Glomerular visceral epithelial cell (primary cell): ENCODE measurements at regions not wholly inside any gene's neighbourhood (a gene's known extent, or its start where the extent isn't known, plus 50 kb on each side); places are given as distances from the start of the nearest gene placed in this dataset.
"Not testable (repeated sequence)": the region's sequence is repeated elsewhere in the genome, so short reads cannot be mapped to it uniquely, and the experiment has no call there.

Experiments
- DNase-seq: peaks from one replicate; pipeline ENCODE4 v3.0.0-alpha.2; 2016; ENCODE audit errors: extremely low spot score

DNA sequence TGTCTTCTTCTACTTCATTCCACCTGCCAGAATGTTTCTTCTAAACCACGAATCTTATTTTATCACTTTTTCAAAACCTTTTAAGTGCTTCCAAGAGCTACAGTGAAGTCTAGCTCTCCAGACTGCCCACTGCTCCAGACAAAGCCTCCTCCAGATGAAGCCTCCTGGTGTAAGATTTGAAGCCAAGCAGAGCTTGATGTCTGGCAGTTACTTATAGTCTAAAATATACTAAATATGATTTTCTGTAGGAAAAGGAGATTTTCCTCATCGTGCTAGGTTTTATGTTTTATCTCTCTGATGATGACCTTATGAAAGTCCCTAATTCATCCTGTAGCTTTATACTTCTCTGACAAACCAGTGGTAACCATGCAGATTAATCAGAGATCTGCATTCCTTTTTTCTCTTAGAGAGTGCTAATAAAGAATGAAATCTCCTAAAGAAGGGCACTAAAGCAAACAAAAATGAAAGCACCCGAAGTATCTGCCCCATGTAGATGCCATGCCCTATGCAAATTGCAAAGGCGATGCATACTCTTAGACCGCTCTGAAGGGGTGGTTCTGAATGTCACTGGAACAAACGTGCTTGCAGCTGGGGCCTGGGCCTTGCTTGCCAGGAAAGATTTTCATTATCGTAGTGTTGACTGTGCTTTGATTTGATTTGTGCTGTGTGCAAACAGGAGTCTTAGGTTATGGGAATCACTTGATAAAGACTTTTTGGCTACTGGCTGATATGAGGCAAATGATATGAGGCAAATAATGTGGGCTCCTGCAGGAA lies 314.2 kb downstream of the PID1 start:
- no peak for DNase-seq

DNA sequence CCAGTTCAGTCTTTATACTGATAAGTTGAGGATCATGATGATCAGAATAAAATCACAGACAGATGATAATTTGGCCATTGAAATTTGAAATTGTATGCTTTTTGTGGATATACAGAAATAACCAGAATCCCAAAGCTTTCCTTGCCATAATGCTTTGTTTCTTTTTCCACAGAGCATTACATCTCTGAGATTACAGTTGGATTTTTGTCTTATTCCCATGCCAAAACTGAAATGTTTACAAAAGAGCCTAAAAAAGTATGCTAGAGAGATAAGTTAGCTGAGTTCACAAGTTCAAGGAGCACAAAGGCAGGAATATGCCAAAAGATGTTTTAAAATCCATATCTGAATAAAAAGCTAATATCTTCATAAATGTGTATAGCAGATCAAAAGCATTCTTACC lies 321.3 kb downstream of the PID1 start:
- DNase-seq = no peak

DNA sequence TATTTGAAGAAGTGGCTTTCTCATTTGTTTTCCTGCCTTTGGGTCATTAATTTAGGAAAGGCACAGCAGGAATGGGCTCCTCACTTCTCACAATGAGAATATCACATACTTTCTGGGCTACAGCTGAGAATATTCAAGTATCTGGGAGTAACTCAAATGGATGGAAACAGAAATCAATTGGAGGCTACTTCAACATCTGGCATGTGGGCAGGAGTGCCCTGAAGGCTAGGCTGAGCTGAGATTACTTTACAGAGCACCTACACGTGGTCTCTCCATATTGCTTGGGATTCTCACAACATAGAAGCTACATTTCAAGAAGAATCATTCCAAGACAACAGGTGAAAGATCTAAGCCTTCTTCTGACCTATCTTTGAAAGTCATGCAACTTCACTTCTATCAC lies 325.4 kb downstream of the PID1 start:
- no peak for DNase-seq

DNA sequence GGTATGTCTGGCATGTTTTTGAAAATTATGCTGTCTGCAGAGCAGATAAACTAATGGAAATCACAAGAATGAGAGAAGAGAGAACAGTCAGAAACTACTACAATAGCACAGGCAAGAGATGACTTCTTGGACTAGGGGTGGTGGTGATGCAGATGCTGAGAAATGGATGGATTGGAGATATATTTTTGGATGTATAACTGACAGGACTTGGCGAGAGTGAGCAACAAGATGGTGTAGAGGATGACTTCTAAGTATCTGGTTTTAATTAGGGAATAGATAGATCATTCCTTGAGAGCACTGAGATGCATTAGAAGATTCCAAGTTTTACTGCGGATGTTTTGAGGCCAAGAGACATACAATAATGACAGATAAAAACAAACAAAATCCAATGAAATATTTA lies 328.2 kb downstream of the PID1 start:
- no peak for DNase-seq

DNA sequence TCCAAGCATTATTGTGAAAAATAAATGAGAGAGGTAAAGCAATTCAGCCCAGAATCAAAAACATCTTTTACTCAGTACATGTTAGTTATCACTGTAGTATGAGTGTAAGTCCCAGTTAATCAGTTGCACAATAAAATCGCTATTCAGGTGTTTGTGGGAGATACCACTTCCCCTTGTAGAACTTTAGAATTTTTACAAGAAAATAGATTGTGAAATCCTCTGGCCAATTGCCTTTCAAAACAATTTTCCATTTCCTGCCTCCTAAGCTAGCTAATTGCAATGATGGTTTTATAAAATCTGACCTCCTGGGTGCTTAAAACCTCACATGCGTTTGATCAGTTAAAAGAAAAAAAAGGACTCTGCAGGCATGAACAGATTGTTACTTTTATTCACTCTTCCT lies 332.5 kb downstream of the PID1 start:
- no peak for DNase-seq

DNA sequence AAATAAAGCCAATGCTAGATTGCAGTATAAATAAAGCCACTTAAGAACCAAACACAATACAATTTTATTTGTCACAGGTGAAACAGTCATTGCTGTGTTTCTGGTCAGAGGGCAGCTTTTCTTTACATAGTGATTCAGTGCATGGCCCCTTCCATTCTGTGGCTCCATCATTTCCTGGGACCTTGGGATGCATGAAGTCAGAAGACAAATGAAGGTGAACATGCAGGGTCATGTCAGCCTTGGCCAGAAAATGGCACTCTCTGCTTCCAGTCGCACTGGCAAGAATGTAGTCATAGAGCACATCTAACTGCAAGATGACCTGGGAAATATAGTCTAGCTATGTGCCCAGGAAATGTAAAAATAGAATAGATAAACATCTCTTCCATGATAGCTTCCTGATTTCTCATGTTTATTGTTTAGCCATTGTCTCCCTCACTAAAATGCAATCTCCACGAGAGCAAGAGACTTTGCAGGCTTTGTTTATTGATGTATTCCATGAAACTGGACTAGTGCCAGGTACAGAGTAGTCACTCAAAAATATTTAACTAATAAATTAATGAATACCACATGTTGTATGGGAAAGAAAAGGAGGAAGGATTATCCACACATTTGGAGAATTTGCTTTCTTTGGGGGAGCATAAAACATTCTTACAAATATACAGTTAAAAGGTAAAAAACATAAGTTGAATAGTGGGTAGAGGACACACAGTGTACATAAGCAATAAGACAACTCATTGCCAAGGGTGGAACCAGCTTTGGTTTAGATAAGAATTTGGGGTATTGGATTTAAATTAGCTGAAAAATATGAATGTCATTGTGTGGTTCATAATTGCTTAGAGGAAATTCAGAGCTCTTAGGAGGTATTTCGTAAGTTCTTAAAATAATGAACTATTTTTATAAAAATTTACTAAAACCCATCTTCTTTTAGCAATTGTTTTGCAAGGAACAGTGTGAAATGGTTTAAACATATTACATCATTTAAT lies 343.8 kb downstream of the PID1 start:
- DNase-seq = no peak

DNA sequence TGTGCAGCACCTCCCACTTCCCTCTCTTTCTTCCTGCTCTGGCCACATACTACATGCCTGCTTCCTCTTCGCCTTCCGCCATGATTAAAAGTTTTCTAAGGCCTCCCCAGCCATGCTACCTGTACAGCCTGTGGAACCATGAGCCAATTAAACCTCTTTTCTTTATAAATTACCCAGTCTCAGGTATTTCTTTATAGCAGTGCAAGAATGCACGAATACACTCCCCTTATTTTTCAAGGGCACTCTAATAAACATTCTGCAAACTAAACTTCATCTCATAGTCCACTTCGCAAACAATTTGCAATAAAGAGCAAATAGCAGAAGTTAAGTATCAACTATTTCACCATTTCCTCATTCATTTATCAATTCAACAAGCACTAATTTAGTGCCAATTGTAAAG lies 351.3 kb downstream of the PID1 start:
- no peak for DNase-seq

DNA sequence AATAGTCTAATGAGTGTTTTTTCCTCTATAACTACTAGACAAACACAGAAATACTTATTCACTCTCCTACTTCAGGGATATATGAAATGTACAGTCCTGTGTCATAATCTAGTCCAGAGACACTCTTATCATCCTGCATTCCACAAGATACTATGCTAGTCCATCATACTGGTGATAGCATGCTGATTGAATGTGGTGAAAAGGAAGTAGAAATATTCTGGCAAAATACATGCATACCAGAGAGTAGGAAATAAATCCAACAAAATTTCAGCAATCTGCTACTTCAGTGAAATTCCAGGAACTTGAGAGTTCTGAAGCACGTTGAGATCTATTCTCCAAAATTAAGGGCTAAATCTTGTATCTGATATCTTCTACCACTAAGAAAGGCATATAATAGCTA lies 353.9 kb downstream of the PID1 start:
- no peak for DNase-seq

DNA sequence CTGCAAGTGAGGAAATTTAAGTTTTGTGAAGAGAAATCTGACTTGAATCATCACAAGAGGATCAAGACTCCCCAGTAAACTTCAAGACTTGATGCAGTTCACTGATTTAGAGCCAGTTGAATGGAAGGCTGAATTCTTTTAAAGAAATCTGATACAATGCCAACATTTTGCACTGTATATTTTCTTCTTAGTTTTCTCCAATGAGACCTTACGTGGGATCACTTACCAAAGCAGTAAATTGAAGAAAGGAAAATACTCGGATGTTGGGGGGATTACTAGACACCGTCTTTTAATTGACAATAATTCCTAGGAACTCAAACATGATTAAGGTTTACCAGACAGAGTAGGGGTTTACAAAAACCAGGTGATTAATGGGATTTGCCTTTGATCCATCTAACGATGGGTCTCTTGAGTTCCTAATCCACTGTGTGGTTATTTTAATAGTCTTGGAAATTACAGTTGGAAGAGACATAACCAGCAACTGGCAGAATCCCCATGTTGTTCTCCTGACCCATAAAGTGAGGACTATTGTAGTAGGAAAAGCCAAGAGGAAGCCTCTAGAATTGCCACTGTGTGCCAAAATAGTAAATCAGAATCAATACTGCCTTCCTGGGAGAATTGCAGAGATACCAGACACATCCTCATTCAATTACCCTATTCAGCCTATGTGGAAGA lies 354.5 kb downstream of the PID1 start:
- DNase-seq = no peak

DNA sequence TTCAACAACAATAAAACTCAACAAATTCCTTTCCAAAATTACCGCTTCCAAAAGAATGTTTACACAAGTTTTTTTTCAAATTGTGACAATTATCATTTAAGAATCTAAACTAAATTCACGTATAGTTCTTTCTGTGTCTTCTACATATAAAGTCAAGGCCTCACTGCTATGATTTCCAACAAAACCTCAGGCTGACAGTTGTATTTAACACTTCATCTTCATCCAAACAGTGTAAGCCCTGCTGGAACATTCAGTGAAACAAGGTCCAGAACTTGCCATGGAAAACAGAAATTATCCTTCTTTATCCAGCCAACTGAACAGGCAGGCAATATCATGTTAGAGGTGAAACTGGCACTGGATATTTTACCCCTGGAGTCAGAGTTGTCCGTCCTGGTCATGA lies 357.9 kb downstream of the PID1 start:
- no peak for DNase-seq

DNA sequence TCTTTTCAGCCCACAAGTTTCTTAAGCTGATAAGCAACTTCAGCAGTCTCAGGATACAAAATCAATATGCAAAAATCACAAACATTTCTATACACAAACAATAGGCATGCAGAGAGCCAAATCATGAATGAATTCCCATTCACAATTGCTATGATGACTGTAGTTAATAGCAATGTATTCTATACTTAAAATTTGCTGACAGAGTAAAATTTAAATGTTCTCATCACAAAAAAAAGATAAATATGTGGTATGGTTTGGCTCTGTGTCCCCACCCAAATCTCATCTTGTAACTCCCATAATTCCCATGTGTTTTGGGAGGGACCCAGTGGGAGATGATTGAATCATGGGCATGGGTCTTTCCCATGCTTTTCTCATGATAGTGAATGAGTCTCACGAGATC lies 360.2 kb downstream of the PID1 start:
- not testable (repeated sequence) for DNase-seq

DNA sequence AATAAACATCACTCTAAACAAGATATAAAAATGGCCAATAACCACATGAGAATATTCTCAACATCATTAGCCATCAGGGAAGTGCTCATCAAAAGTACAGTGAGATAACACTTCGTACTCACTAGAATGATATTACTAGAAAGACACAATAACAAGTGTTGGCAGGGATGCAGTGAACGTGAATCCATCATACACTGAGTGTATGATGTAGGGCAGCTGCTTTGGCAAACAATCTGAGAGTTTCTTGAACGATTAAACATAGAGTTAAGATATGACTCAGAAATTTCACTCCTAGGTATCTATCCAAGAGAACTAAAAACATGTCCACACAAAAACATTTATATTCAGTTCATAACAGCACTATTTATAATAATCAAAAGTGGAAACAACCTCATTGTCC lies 368.9 kb downstream of the PID1 start:
- DNase-seq = no peak

DNA sequence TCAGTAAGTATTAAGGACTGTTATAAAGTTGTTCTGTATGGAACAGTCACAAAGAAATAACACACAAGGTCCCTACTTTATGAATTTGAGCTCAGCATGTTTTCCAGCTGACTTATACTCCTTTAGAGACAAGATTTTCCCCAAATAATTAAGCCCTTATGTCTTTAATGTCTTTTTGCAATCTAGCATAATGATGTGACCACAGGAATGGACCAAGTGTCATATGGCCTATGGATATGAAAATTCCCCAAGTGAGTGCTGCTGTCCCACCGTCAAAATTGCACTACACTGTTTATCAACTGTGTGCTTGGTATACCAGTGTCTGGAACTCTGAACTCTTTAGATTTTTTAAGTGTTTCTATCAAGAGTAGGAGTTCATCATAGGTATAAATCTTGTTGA lies 369.6 kb downstream of the PID1 start:
- no peak for DNase-seq

DNA sequence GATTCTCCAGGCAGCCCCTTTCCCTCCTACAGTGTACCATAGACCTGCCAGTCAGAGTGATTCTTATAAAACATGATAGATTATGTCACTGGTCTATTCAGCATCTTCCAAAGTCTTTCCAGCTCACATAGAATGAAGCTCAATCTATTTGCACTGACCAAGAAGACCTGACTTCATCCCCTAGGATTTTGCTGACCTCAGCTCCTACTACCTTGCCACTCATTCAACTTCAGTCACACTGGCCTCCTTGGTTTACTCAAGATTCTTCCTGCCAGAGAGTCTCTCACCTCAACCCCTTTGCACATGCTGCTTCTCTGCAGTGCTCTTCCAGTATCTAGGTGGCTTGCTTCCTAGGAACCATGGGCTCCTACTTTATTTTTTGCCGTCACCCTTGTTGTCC lies 392.9 kb downstream of the PID1 start:
- DNase-seq = no peak

DNA sequence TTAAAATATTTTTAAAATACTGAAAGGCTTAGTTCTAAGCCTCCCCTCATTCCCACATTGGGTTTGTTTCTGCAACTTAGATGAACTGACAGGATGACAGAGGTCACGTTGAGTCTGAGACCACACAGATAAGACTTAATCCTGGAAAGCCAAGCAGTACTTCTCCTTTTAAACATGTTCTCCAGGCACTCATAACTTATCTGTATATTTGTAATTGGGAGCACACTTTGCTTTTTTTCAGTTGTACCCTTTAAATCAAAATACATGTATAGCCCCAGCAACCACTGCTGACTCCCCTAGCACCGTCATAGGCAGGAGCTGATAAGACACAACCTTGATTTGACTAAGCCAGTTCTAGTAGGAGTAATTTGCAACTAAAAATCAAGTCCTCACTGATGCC lies 394.8 kb downstream of the PID1 start:
- DNase-seq = no peak

DNA sequence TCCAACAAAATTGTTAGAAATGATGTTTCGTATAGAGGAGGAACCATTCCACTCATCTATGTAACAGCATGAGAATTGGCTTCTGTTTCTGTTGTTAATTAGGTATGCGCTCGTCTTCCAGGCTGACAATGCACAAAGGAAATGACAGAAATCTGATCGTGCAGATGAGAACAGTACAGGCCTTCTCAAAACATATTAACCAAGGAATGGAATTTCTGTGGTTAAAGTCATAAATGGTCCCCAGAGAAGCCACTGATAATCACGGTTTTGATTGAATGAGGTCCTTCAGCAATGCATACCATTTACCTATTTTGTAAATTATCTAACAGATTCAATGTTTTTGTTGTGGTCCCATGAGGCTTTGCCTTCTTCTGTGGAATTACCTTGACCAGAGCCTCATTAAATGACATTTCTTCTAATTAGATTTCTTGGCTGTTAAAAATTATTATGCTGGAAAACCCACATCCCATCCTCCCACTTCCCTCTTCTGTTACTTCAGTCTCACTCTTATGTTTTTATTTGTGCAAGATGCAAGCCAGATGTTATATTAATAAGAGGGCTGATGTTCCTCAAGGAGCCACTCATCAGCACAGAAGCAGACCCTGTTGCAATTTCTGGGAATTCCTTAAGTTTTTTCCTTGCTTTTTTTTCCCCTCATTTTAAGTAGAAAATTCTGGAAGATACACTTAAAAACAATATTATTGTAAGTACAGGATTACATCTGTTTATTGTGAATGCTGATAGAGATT lies 395.8 kb downstream of the PID1 start:
- no peak for DNase-seq

DNA sequence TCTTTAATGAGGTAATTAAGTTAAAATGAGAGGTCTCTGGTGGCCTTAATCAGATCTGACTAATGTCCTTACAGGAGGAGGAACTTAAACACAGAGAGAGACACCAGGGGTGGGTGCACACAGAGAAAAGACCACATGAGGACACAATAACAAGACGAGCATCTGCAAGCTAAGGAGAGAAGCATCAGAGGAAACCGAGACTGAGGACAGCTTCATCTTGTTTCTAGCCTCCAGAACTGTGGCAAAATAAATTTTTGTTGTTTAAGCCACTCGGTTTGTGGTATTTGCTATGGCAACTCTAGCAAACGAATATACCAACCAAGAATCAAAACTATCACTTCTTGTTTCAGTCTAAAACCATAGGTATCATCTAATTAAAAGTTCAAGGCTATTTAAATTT lies 400.1 kb downstream of the PID1 start:
- no peak for DNase-seq

DNA sequence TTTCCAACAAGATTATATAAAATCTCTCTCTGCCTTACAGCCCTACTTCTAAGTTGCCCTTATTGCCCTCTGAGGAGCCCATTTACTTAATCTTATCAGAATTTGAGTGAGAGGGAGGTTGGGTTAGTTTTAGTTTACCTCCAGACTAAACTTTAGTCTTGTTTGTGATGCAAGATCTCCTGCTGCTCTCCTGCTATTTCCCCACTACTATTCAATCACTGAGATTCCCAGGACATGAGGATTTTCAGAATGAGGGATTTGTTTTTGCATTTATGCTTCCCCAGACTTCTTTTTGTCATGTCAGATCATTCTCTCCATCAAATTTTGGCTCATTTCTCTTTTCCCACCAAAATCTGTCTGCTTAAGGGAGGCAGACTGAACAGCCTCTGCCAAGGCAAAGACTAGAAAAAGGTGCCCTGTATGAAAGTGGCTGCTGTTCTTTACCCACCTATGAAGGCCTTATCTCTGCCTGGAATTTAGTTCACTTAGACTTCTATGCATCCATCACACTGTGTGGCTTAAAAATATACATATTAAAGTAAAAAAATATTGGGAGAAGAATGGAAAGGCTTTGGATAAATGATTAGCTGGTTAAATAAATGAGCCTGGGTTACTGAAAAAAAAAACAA lies 401.3 kb downstream of the PID1 start:
- no peak for DNase-seq

DNA sequence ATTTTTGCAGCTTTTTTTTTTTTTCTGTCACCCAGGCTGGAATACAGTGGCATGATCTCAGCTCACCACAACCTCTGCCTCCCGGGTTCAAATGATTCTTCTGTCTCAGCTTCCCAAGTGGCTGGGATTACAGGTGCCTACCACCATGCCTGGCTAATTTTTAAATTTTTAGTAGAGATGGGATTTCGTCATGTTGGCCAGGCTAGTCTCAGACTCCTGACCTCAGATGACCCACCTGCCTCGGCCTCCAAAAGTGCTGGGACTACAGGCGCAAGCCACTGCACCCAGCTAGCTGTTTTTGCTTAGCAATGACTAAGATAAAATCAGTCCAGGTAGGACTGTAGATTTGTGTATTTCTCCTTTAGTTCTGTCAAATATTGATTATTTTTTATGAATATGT lies 403.7 kb downstream of the PID1 start:
- DNase-seq = no peak

DNA sequence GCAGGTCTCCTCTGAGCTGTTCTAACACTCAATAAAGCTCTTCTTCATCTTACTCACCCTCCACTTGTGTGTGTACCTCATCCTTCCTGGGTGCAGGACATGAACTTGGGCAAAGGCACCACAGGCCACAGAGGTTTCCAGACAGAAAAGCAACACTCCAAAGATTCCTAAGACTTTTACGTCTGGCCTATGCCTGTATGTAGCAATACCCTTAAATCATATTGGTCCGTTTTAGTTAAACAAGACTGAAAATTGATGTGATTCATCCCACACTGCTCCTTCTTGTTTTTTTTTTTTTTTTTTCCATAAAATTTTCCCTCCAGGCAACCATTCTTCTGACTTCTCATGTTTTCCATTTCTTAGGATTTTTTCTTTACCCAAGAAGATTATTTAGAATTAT lies 404.3 kb downstream of the PID1 start:
- DNase-seq = no peak

DNA sequence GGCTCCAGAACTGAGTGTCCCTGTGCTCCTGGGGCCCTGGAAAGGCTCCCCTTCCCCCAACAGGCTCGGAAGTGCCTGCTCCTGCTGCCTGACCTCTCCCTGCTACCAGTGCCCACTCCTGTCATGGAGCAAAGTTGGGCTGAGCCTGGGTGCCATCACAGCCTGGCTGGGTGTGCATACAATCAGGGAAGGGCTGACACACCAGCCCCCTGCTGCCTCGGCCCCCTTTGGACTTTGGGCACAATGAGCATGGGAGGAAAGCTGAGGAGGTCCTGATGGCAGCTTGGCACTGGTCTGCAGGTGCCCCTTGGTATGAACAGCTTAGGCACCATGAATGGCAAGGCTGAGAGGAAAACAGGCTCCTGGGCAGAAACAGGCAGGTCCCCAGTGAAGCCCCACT lies 405.0 kb downstream of the PID1 start:
- no peak for DNase-seq
